Upper lobe of right lung (tissue), 1 donor: ENCODE measurements at regions not wholly inside any gene's neighbourhood (a gene's known extent, or its start where the extent isn't known, plus 50 kb on each side); places are given as distances from the start of the nearest gene placed in this dataset.

Experiments used
- ATAC-seq: fragments of 200-7000 bp; cut with Tn5 transposase; one replicate; pipeline ENCODE4 v1.9.1; 2020; ENCODE audit warnings: mild to moderate bottlenecking, moderate library complexity
- DNase-seq: peaks from one replicate; pipeline ENCODE4 v3.0.0-alpha.2; 2020
- H3K27ac ChIP-seq: fragments of 200-600 bp; one replicate; pipeline ENCODE4 v1.8.0; 2022
- H3K27me3 ChIP-seq: fragments of 200-600 bp; one replicate; pipeline ENCODE4 v1.8.0; 2022; ENCODE audit warnings: mild to moderate bottlenecking
- H3K36me3 ChIP-seq: fragments of 200-600 bp; one replicate; pipeline ENCODE4 v1.8.0; 2022
- H3K4me1 ChIP-seq: fragments of 200-600 bp; one replicate; pipeline ENCODE4 v1.8.0; 2022
- H3K4me3 ChIP-seq: fragments of 200-600 bp; one replicate; pipeline ENCODE4 v1.8.0; 2022; ENCODE audit warnings: mild to moderate bottlenecking
- H3K9me3 ChIP-seq: fragments of 200-600 bp; one replicate; pipeline ENCODE4 v1.8.0; 2022
- CTCF ChIP-seq: fragments of 200-600 bp; IDR thresholded peaks from one replicate; pipeline ENCODE4 v1.8.0; 2022; ENCODE audit warnings: antibody characterized with exemption
- intact Hi-C: fragments of 100-400 bp; cut with DNase I; formaldehyde crosslinking; loops from one replicate; pipeline ENCODE4 v1.11.0; 2022
- donor health status: DM: no; HTN: yes; CAD: no; lungs with severe emphysema.

DNA sequence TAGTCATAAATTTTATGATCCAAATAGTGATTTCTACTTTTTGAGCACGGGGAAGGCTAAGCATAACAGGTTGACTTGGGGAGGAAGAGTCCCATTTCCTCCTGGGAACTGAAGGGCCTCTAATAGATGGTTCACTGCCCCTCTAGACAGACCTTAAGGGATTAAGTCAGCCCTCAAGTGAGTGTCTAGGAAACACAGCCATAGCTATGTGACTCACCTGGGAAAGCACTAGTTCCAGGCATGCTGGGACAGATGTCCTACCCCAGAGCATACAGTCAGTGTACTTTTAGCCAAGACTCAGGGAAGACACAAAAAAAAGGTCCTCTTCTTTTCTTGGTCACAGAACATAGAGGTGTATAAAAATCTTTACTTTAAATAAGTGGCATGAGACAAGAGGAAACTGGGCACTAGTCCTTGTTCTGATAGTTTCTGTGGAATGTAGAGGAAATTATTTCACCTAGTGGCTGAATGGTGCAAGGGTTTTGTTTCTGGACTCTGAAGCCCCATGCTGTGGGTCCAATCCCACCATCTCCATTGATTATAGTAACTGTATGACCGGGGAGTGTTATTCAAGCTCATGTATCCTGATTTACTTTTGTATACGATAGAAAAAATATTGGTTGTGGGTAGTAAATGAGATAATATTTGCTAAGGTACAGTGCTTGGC, 86.0 kb downstream of the NREP start:
- Histone ChIP-seq H3K27ac (no peak overlapping the region), H3K4me1 (no peaks in the 10 kb centered on the region), H3K9me3 (no peaks in the 10 kb centered on the region), H3K27me3 (no peaks in the 10 kb centered on the region), H3K36me3 (no peaks in the 10 kb centered on the region), H3K4me3 (no peak overlapping the region)
- DNase-seq (no peak), ATAC-seq (no peak)
- intact Hi-C loops = no loop called here
- TF ChIP-seq CTCF = no peak

GRCh38 chr5:111668477-111669414, 88.2 kb downstream of the NREP start:
- Histone ChIP-seq H3K9me3 (no peaks in the 10 kb centered on the region), H3K36me3 (no peaks in the 10 kb centered on the region), H3K27ac (no peak overlapping the region), H3K4me3 (no peak overlapping the region), H3K27me3 (no peaks in the 10 kb centered on the region), H3K4me1 (no peaks in the 10 kb centered on the region)
- no peak for TF ChIP-seq CTCF
- ATAC-seq = no peak
- intact Hi-C loops = no loop called here
- no peak for DNase-seq

DNA sequence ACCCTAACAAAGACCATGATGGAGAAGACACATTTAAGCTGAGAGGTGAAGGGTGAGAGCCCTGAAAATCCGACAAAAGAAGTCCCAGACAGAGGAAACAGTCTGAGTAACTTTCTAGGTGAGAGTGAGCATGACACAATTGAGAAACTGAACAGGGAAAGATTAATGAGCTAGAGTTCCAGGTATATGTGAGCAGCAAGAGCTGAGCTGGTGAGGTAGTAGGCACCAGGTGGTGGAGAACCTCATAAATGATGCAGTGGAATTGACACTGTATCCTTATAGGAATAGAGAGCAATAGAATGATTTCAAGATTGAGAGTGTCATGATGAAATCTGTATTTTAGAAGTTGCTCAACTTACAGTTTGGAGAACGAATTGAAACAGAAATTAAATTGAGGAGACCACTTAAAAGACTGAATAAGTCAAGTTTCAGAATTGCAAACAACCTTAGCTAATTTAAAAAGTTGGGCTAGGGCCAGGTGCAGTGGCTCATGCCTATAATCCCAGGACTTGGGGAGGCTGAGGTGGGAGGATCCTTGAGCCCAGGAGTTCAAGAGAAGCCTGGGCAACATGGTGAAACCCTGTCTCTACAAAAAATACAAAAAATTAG, 89.8 kb downstream of the NREP start:
- no peak overlapping the region for H3K27ac ChIP-seq
- intact Hi-C loops = no loop called here
- TF ChIP-seq CTCF = no peak
- H3K4me3 ChIP-seq = no peak overlapping the region
- H3K36me3 ChIP-seq = no peaks in the 10 kb centered on the region
- no peaks in the 10 kb centered on the region for H3K4me1 ChIP-seq
- no peaks in the 10 kb centered on the region for H3K27me3 ChIP-seq
- DNase-seq (no peak), ATAC-seq (no peak)
- no peaks in the 10 kb centered on the region for H3K9me3 ChIP-seq

GRCh38 chr5:111656580-111656979, 100.4 kb downstream of the NREP start:
- TF ChIP-seq CTCF = no peak
- H3K4me3 ChIP-seq = no peak overlapping the region
- H3K4me1 ChIP-seq = no peaks in the 10 kb centered on the region
- intact Hi-C loops = no loop called here
- H3K27me3 ChIP-seq = no peaks in the 10 kb centered on the region
- DNase-seq (no peak), ATAC-seq (no peak)
- H3K27ac ChIP-seq = no peak overlapping the region
- no peaks in the 10 kb centered on the region for H3K36me3 ChIP-seq
- no peaks in the 10 kb centered on the region for H3K9me3 ChIP-seq

DNA sequence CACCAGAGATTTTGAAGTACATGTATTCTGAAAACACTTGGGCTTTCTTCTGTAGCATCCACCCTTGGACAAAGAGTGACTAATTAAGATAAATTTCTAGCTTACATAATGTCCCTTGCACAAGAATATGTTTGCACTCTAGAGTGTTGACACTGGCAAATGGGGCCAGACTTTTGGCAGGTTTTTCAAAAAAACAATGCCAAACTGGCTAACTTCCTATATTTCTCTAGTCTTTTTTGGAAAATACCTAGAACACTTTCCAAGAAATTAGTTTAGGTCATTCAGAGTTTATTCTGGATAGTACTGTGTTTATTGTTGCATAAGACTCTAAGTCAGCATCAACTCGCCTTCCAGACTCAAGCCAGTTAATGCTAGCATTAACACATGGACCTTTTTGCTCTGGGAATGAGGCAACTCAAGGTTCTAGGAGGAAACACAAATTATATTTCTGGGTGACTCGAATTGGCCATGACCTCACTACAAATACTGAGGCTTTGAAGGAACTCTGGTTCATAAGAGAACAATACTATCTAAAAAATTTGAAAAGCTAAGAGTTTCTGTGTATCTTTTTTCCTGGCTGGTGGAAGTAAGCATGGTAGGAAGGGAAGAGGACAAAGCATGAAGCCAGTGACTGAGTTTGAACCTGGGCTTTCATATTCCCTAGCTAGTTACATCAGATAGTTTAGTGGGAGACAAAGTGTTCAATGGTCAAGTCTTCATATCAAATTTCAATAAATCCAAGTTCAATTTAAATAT, 101.6 kb downstream of the NREP start:
- no peak for DNase-seq
- Histone ChIP-seq H3K4me1 (no peaks in the 10 kb centered on the region), H3K4me3 (no peak overlapping the region), H3K27ac (no peak overlapping the region), H3K36me3 (no peaks in the 10 kb centered on the region), H3K9me3 (no peaks in the 10 kb centered on the region), H3K27me3 (no peaks in the 10 kb centered on the region)
- peak; percentile 75 for ATAC-seq
- no peak for TF ChIP-seq CTCF
- intact Hi-C loops = no loop called here
